ENCODE measurements at regions not wholly inside any gene's neighbourhood (a gene's known extent, or its start where the extent isn't known, plus 50 kb on each side); places are given as distances from the start of the nearest gene placed in this dataset.

- TF ChIP-seq CTCF (IDR thresholded peaks at IDR 0.05 in 2 of 3, conservative IDR thresholded peaks at IDR 0.05 in 1 of 3; ENCODE audit: insufficient read depth in 2 of 3, low read depth in 1 of 3, low read length in 3 of 3) (no peak), SMAD3 (CRISPR knock-in tag; conservative IDR thresholded peaks at IDR 0.05) (no peak), ZNF197 (CRISPR knock-in tag; IDR thresholded peaks at IDR 0.05; ENCODE audit: low read depth) (no peak), ZNF695 (CRISPR knock-in tag; IDR thresholded peaks at IDR 0.05) (no peak), JUNB (CRISPR knock-in tag; conservative IDR thresholded peaks at IDR 0.05) (no peak), SP2 (IDR thresholded peaks at IDR 0.05; ENCODE audit: extremely low read depth, low read depth, low read length, poor library complexity, severe bottlenecking) (no peak), TCF7 (IDR thresholded peaks at IDR 0.05; ENCODE audit: borderline replicate concordance) (no peak), EZH2 (IDR thresholded peaks at IDR 0.05; ENCODE audit: borderline replicate concordance, low read depth, low read length) (no peak), GABPA (tag; conservative IDR thresholded peaks at IDR 0.05; ENCODE audit: low read depth) (no peak), CBX3 (IDR thresholded peaks at IDR 0.05; ENCODE audit: borderline replicate concordance in 1 of 2, low read length in 2 of 2) (no peak), E2F6 (IDR thresholded peaks at IDR 0.05; ENCODE audit: borderline replicate concordance in 1 of 2, extremely low read depth in 1 of 2, insufficient read depth in 1 of 2, insufficient read length in 1 of 2, low read depth in 1 of 2, low read length in 1 of 2, poor library complexity in 1 of 2, severe bottlenecking in 1 of 2) (no peak), TAF1 (IDR thresholded peaks at IDR 0.05; ENCODE audit: control insufficient read depth, extremely low read depth, insufficient read depth, low read length, severe bottlenecking) (no peak)
Observed at GRCh38 chr6:122297010-122297409, 102.4 kb upstream of the HSF2 start.

Measured in K562 (cell line).